ENCODE measurements at regions not wholly inside any gene's neighbourhood (a gene's known extent, or its start where the extent isn't known, plus 50 kb on each side); places are given as distances from the start of the nearest gene placed in this dataset.

DNA sequence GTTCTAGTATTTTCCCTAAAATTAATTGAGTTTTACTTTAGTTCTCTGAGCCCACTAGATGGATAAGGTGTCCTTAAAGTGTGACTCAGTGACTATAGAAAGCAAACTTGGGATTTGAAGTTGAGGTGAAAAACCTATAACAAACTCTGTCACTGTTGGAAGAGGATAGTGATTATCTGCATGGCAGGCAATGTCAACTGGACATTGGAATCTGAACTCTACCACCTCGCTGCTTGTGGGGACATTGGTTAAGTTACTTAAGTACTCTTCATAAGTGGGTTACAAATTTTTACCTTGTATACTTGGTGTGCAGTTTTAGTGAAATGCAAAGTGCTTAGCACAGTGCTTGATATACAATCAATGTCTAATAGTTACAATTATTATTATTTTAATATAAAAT is 87.9 kb upstream of the B3GAT2 start:
- no peak overlapping the region for H3K9ac ChIP-seq (ENCODE audit: low read length)
- H2AK5ac ChIP-seq (ENCODE audit: low read length): no peak overlapping the region
- DNase-seq: no peak
- H3K4me1 ChIP-seq (ENCODE audit: control insufficient read depth in 1 of 2, insufficient read depth in 2 of 2, low read length in 2 of 2): peaks cover 0 to 2% of the 10 kb centered on the region in 2 experiments
- H3K36me3 ChIP-seq (ENCODE audit: control insufficient read depth in 1 of 2, insufficient read depth in 2 of 2, low read length in 2 of 2): no peaks in the 10 kb centered on the region
- no peak overlapping the region for H2BK5ac ChIP-seq (ENCODE audit: low read depth, low read length, poor library complexity)
- no peaks in the 10 kb centered on the region for H3K79me1 ChIP-seq (ENCODE audit: low read length)
- H2BK12ac ChIP-seq (ENCODE audit: low read length): no peak overlapping the region
- H2AFZ ChIP-seq (ENCODE audit: insufficient read depth, low read length, poor library complexity): no peak overlapping the region
- H4K91ac ChIP-seq (ENCODE audit: low read depth, low read length): no peak overlapping the region
- no peak overlapping the region for H2BK120ac ChIP-seq (ENCODE audit: insufficient read depth, low read length, poor library complexity)
- no peaks in the 10 kb centered on the region for H3K9me3 ChIP-seq (ENCODE audit: insufficient read depth, low read depth, low read length)
- H3K4me2 ChIP-seq (ENCODE audit: low read length): no peak overlapping the region
- no peak overlapping the region for H3K23ac ChIP-seq (ENCODE audit: low read length)
- no peak overlapping the region for H3K4ac ChIP-seq (ENCODE audit: low read depth, low read length)
- H3K27ac ChIP-seq (ENCODE audit: low read depth, low read length): no peak overlapping the region
- no CpG with 5 or more reads among the region's 1 CpG for WGBS (ENCODE audit: extremely low coverage, insufficient coverage, insufficient read length)
- no peak overlapping the region for H3K14ac ChIP-seq (ENCODE audit: low read length)
- no peak overlapping the region for H4K12ac ChIP-seq (ENCODE audit: low read depth, low read length)
- no peaks in the 10 kb centered on the region for H3K27me3 ChIP-seq (ENCODE audit: insufficient read depth, low read length)
- H3K79me2 ChIP-seq (ENCODE audit: control insufficient read depth, insufficient read depth, low read length, poor library complexity): no peaks in the 10 kb centered on the region
- H3K4me3 ChIP-seq (ENCODE audit: low read depth, low read length): no peak overlapping the region
- no peak overlapping the region for H3K18ac ChIP-seq (ENCODE audit: low read length)
- no peak overlapping the region for H4K8ac ChIP-seq (ENCODE audit: low read depth, low read length)

DNA sequence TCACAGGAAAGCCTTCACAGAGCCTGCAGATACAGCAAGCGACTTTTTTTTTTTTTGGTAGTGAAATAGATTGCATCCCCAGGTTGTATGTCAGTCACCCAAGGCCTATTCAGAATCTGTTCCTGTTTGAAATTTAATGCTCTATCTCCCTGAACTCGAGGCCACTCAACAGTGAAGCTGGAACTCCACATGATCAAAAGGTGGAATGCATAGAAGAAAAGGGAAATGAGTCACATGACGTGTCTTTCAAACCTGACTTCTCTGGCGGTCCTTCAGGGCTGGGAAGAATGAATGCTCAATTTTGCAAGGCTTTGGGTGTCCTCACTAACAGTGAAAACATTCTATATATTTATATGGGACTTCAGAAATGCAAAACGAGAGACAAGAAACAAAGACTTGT is 88.4 kb upstream of the B3GAT2 start:
- Histone ChIP-seq H2AK5ac (ENCODE audit: low read length) (no peak overlapping the region), H3K4me2 (ENCODE audit: low read length) (no peak overlapping the region), H4K12ac (ENCODE audit: low read depth, low read length) (no peak overlapping the region), H3K18ac (ENCODE audit: low read length) (no peak overlapping the region), H3K9ac (ENCODE audit: low read length) (no peak overlapping the region), H3K79me2 (ENCODE audit: control insufficient read depth, insufficient read depth, low read length, poor library complexity) (no peaks in the 10 kb centered on the region), H3K27ac (ENCODE audit: low read depth, low read length) (no peak overlapping the region), H3K9me3 (ENCODE audit: insufficient read depth, low read depth, low read length) (no peaks in the 10 kb centered on the region), H3K36me3 (ENCODE audit: control insufficient read depth in 1 of 2, insufficient read depth in 2 of 2, low read length in 2 of 2) (no peaks in the 10 kb centered on the region), H2BK12ac (ENCODE audit: low read length) (no peak overlapping the region), H2BK120ac (ENCODE audit: insufficient read depth, low read length, poor library complexity) (no peak overlapping the region), H4K8ac (ENCODE audit: low read depth, low read length) (no peak overlapping the region), H3K27me3 (ENCODE audit: insufficient read depth, low read length) (no peaks in the 10 kb centered on the region), H3K79me1 (ENCODE audit: low read length) (no peaks in the 10 kb centered on the region), H3K4ac (ENCODE audit: low read depth, low read length) (no peak overlapping the region), H3K4me1 (ENCODE audit: control insufficient read depth in 1 of 2, insufficient read depth in 2 of 2, low read length in 2 of 2) (peaks cover 0 to 2% of the 10 kb centered on the region in 2 experiments), H2BK5ac (ENCODE audit: low read depth, low read length, poor library complexity) (no peak overlapping the region), H3K4me3 (ENCODE audit: low read depth, low read length) (no peak overlapping the region), H3K14ac (ENCODE audit: low read length) (no peak overlapping the region), H3K23ac (ENCODE audit: low read length) (no peak overlapping the region), H2AFZ (ENCODE audit: insufficient read depth, low read length, poor library complexity) (no peak overlapping the region), H4K91ac (ENCODE audit: low read depth, low read length) (no peak overlapping the region)
- WGBS (ENCODE audit: extremely low coverage, insufficient coverage, insufficient read length): no CpG with 5 or more reads among the region's 5 CpGs
- DNase-seq: no peak

DNA sequence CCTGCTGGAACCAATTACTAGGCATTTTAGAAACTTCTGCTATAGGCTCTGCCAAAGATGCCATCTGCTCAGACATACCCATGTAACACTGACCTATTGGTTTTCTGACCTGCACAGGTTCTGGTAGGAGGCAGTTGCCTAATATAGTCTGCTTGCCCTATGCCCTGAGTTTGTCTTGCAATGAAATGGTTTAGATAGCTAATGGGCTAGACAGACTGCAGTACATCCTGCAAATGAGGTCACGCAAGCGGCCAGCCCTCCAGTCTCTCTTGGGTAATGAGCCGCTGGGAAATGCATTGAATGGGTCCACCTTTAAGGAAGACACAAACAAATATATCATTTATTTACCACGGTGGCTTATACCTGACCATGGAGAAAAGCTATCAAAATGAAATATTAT is 90.6 kb upstream of the B3GAT2 start:
- no peak overlapping the region for H3K9ac ChIP-seq (ENCODE audit: low read length)
- no peak overlapping the region for H2BK5ac ChIP-seq (ENCODE audit: low read depth, low read length, poor library complexity)
- H4K8ac ChIP-seq (ENCODE audit: low read depth, low read length): no peak overlapping the region
- H3K79me2 ChIP-seq (ENCODE audit: control insufficient read depth, insufficient read depth, low read length, poor library complexity): no peaks in the 10 kb centered on the region
- DNase-seq: no peak
- H2AFZ ChIP-seq (ENCODE audit: insufficient read depth, low read length, poor library complexity): no peak overlapping the region
- no peak overlapping the region for H4K91ac ChIP-seq (ENCODE audit: low read depth, low read length)
- H3K4me3 ChIP-seq (ENCODE audit: low read depth, low read length): no peak overlapping the region
- no peak overlapping the region for H2BK120ac ChIP-seq (ENCODE audit: insufficient read depth, low read length, poor library complexity)
- no CpG with 5 or more reads among the region's 4 CpGs for WGBS (ENCODE audit: extremely low coverage, insufficient coverage, insufficient read length)
- H3K18ac ChIP-seq (ENCODE audit: low read length): no peak overlapping the region
- no peak overlapping the region for H3K4me2 ChIP-seq (ENCODE audit: low read length)
- no peak overlapping the region for H2BK12ac ChIP-seq (ENCODE audit: low read length)
- no peak overlapping the region for H3K27ac ChIP-seq (ENCODE audit: low read depth, low read length)
- no peak overlapping the region for H3K4ac ChIP-seq (ENCODE audit: low read depth, low read length)
- H3K23ac ChIP-seq (ENCODE audit: low read length): no peak overlapping the region
- no peak overlapping the region for H2AK5ac ChIP-seq (ENCODE audit: low read length)
- H3K14ac ChIP-seq (ENCODE audit: low read length): no peak overlapping the region
- H3K79me1 ChIP-seq (ENCODE audit: low read length): no peaks in the 10 kb centered on the region
- H3K27me3 ChIP-seq (ENCODE audit: insufficient read depth, low read length): no peaks in the 10 kb centered on the region
- H3K9me3 ChIP-seq (ENCODE audit: insufficient read depth, low read depth, low read length): no peaks in the 10 kb centered on the region
- peaks cover 0 to 2% of the 10 kb centered on the region in 2 experiments for H3K4me1 ChIP-seq (ENCODE audit: control insufficient read depth in 1 of 2, insufficient read depth in 2 of 2, low read length in 2 of 2)
- no peaks in the 10 kb centered on the region for H3K36me3 ChIP-seq (ENCODE audit: control insufficient read depth in 1 of 2, insufficient read depth in 2 of 2, low read length in 2 of 2)
- no peak overlapping the region for H4K12ac ChIP-seq (ENCODE audit: low read depth, low read length)

DNA sequence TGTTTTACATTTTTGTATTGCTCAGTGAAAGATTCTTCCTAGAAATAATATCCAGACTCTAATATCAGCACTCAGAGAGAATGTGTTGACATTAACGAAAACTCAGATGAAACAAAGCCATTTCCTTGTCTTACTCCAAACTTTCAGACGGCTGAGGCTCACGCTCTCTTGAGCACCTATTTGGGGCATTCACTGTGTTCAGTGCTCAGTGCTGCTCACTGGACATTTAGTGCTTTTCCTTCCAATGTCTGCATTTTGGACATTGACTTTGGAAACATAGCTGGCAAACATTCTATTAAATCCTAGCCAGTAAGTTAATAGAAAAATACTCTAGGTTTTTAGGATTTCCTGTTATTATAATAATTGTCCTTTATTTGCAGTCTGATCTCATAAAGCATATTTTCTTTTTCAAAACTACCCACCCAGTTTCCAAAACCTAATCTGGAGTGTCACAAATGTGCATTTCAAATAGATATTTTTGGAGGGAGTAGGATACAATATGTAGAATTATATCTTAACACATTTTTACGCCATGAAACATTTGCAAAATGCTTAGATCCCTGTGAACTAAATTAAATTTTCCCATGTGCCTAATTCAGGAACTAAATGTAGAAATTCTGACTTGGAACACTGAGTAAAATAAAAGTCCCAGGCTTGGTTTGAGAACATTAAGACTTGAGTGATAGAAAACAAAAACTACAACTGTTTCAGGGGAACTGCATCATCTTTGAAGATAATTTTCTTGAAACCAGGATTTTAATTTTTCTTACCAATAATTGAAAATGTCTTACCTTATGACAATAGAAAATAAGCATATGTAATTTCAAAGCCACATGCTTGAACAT is 91.7 kb upstream of the B3GAT2 start:
- no peaks in the 10 kb centered on the region for H3K79me2 ChIP-seq (ENCODE audit: control insufficient read depth, insufficient read depth, low read length, poor library complexity)
- H4K8ac ChIP-seq (ENCODE audit: low read depth, low read length): no peak overlapping the region
- H3K27me3 ChIP-seq (ENCODE audit: insufficient read depth, low read length): no peaks in the 10 kb centered on the region
- H2BK5ac ChIP-seq (ENCODE audit: low read depth, low read length, poor library complexity): no peak overlapping the region
- no peak overlapping the region for H4K91ac ChIP-seq (ENCODE audit: low read depth, low read length)
- H3K9ac ChIP-seq (ENCODE audit: low read length): no peak overlapping the region
- no CpG with 5 or more reads among the region's 4 CpGs for WGBS (ENCODE audit: extremely low coverage, insufficient coverage, insufficient read length)
- no peaks in the 10 kb centered on the region for H3K36me3 ChIP-seq (ENCODE audit: control insufficient read depth in 1 of 2, insufficient read depth in 2 of 2, low read length in 2 of 2)
- H3K4me2 ChIP-seq (ENCODE audit: low read length): no peak overlapping the region
- no peak overlapping the region for H3K4ac ChIP-seq (ENCODE audit: low read depth, low read length)
- H3K27ac ChIP-seq (ENCODE audit: low read depth, low read length): no peak overlapping the region
- H3K23ac ChIP-seq (ENCODE audit: low read length): no peak overlapping the region
- H3K4me1 ChIP-seq (ENCODE audit: control insufficient read depth in 1 of 2, insufficient read depth in 2 of 2, low read length in 2 of 2): peaks cover 0 to 2% of the 10 kb centered on the region in 2 experiments
- no peak overlapping the region for H3K18ac ChIP-seq (ENCODE audit: low read length)
- H3K79me1 ChIP-seq (ENCODE audit: low read length): no peaks in the 10 kb centered on the region
- no peak for DNase-seq
- no peak overlapping the region for H3K4me3 ChIP-seq (ENCODE audit: low read depth, low read length)
- H2AK5ac ChIP-seq (ENCODE audit: low read length): no peak overlapping the region
- H3K14ac ChIP-seq (ENCODE audit: low read length): no peak overlapping the region
- no peak overlapping the region for H4K12ac ChIP-seq (ENCODE audit: low read depth, low read length)
- H2BK12ac ChIP-seq (ENCODE audit: low read length): no peak overlapping the region
- H2BK120ac ChIP-seq (ENCODE audit: insufficient read depth, low read length, poor library complexity): no peak overlapping the region
- H2AFZ ChIP-seq (ENCODE audit: insufficient read depth, low read length, poor library complexity): no peak overlapping the region
- no peaks in the 10 kb centered on the region for H3K9me3 ChIP-seq (ENCODE audit: insufficient read depth, low read depth, low read length)
